H1 (cell line): ENCODE measurements at regions not wholly inside any gene's neighbourhood (a gene's known extent, or its start where the extent isn't known, plus 50 kb on each side); places are given as distances from the start of the nearest gene placed in this dataset.

Experiments
- CTCF ChIA-PET: fragments of 300-600 bp; sonication (Branson Sonifier 250); formaldehyde crosslinking; loops from one replicate; lab custom pipeline; 2021; ENCODE audit not compliant: partially characterized antibody; lab: Charles Lee
- POLR2A ChIA-PET: fragments of 300-600 bp; sonication (Branson Sonifier 250); formaldehyde crosslinking; loops from one replicate; lab custom pipeline; 2021; ENCODE audit warnings: inconsistent platforms; ENCODE audit not compliant: partially characterized antibody; lab: Charles Lee
- DNase-seq, 2 experiments: peaks; one replicate each; pipeline versions ENCODE4 v3.0.0 to v3.0.0-alpha.2; 2010 to 2022; ENCODE audit warnings: low spot score in 2 of 2, low read depth in 1 of 2, mixed read lengths in 1 of 2
- FAIRE-seq: peaks from 2 replicates; lab custom pipeline; 2011; peaks lifted over from hg19 to GRCh38; lab: Jason Lieb, UNC
- H2AFZ ChIP-seq: 2 replicates; pipeline ENCODE4 v1.8.1; 2012; ENCODE audit warnings: low read length, inconsistent platforms
- H2AK5ac ChIP-seq: 2 replicates; pipeline ENCODE4 v1.6.1; 2013; ENCODE audit warnings: low read depth, low read length
- H2BK120ac ChIP-seq: replicated peaks from 2 replicates; pipeline ENCODE3; 2013; ENCODE audit warnings: low read depth, low read length, inconsistent platforms
- H2BK12ac ChIP-seq: 2 replicates; pipeline ENCODE4 v1.6.1; 2013; ENCODE audit warnings: low read depth, low read length
- H2BK15ac ChIP-seq: 2 replicates; pipeline ENCODE4 v1.6.1; 2013; ENCODE audit warnings: low read length
- H2BK20ac ChIP-seq: 2 replicates; pipeline ENCODE4 v1.6.1; 2013; ENCODE audit warnings: low read length
- H2BK5ac ChIP-seq: 2 replicates; pipeline ENCODE4 v1.6.1; 2013; ENCODE audit warnings: low read depth, low read length
- H3K14ac ChIP-seq: 2 replicates; pipeline ENCODE4 v1.6.1; 2013; ENCODE audit warnings: inconsistent platforms; ENCODE audit not compliant: insufficient read length
- H3K18ac ChIP-seq: 2 replicates; pipeline ENCODE4 v1.6.1; 2013; ENCODE audit warnings: low read length; ENCODE audit errors: extremely low read depth
- H3K23ac ChIP-seq: 2 replicates; pipeline ENCODE4 v1.6.1; 2013; ENCODE audit warnings: inconsistent platforms; ENCODE audit not compliant: insufficient read length
- H3K23me2 ChIP-seq: 2 replicates; pipeline ENCODE4 v1.6.1; 2013; ENCODE audit warnings: low read depth, low read length
- H3K27ac ChIP-seq: 2 replicates; pipeline ENCODE4 v1.6.1; 2011; ENCODE audit warnings: low read depth, low read length, inconsistent platforms
- H3K27me3 ChIP-seq, 4 experiments: replicated peaks in 1 of 4; 1 replicate in 1 of 4; 2 replicates in 3 of 4; pipeline versions ENCODE4 v1.6.1 to v1.8.1; 2011 to 2013; ENCODE audit warnings: low read length in 3 of 4, mild to moderate bottlenecking in 3 of 4, inconsistent platforms in 2 of 4, mixed read lengths in 2 of 4, moderate library complexity in 1 of 4; ENCODE audit not compliant: control insufficient read depth in 3 of 4, insufficient read depth in 3 of 4; ENCODE audit errors: extremely low read depth in 1 of 4
- H3K36me3 ChIP-seq, 4 experiments: 2 replicates each; pipeline versions ENCODE4 v1.6.1 to v1.8.1; 2011 to 2013; ENCODE audit warnings: mild to moderate bottlenecking in 4 of 4, low read length in 3 of 4, moderate library complexity in 2 of 4, control low read depth in 1 of 4, inconsistent platforms in 1 of 4; ENCODE audit not compliant: insufficient read depth in 4 of 4, control insufficient read depth in 2 of 4
- H3K4ac ChIP-seq: replicated peaks from 2 replicates; pipeline ENCODE3; 2013; ENCODE audit warnings: low read length, low read depth, mixed read lengths, inconsistent platforms; ENCODE audit not compliant: insufficient read length
- H3K4me1 ChIP-seq, 4 experiments: replicated peaks in 1 of 4; 1 replicate in 1 of 4; 2 replicates in 3 of 4; pipeline versions ENCODE4 v1.6.1 to v1.8.1; 2011 to 2013; ENCODE audit warnings: low read length in 3 of 4, inconsistent platforms in 2 of 4, mixed read lengths in 1 of 4; ENCODE audit not compliant: insufficient read depth in 4 of 4, control insufficient read depth in 3 of 4
- H3K4me2 ChIP-seq, 2 experiments: 2 replicates each; pipeline versions ENCODE4 v1.6.1 to v1.8.1; 2011 to 2013; ENCODE audit warnings: low read depth in 2 of 2, low read length in 2 of 2, control low read depth in 1 of 2, inconsistent platforms in 1 of 2, mild to moderate bottlenecking in 1 of 2; ENCODE audit not compliant: insufficient read depth in 1 of 2
- H3K4me3 ChIP-seq, 4 experiments: fragments of 200-600, 300-600 bp in 1 of 4; sonication (generic), shearing (Covaris generic), sonication (Bioruptor Twin) in 1 of 4; 2 replicates each; pipeline versions ENCODE4 v1.5.1 to v1.8.1; 2011 to 2016; ENCODE audit warnings: low read length in 4 of 4, low read depth in 3 of 4, control low read depth in 2 of 4, inconsistent platforms in 2 of 4, mild to moderate bottlenecking in 2 of 4, mixed read lengths in 1 of 4, moderate library complexity in 1 of 4; ENCODE audit not compliant: insufficient read depth in 2 of 4; ENCODE audit errors: extremely low read depth in 1 of 4
- H3K56ac ChIP-seq: replicated peaks from 2 replicates; pipeline ENCODE3; 2013; ENCODE audit warnings: low read depth, mild to moderate bottlenecking, mixed read lengths, low read length, inconsistent platforms; ENCODE audit not compliant: insufficient read length
- H3K79me1 ChIP-seq: 2 replicates; pipeline ENCODE4 v1.6.1; 2013; ENCODE audit warnings: low read depth, low read length, control low read depth
- H3K79me2 ChIP-seq, 2 experiments: 2 replicates each; pipeline versions ENCODE4 v1.6.1 to v1.8.1; 2012 to 2013; ENCODE audit warnings: low read length in 2 of 2, mild to moderate bottlenecking in 2 of 2, inconsistent platforms in 1 of 2; ENCODE audit not compliant: insufficient read depth in 2 of 2, control insufficient read depth in 1 of 2
- H3K9ac ChIP-seq, 4 experiments: replicated peaks in 1 of 4; 1 replicate in 1 of 4; 2 replicates in 3 of 4; pipeline versions ENCODE4 v1.6.1 to v1.8.1; 2011 to 2013; ENCODE audit warnings: low read depth in 3 of 4, low read length in 3 of 4, control low read depth in 2 of 4, mild to moderate bottlenecking in 2 of 4, moderate library complexity in 2 of 4, inconsistent platforms in 1 of 4; ENCODE audit errors: extremely low read depth in 1 of 4
- H3K9me3 ChIP-seq, 2 experiments: 2 replicates each; pipeline versions ENCODE4 v1.6.1 to v1.8.1; 2012 to 2013; ENCODE audit warnings: mild to moderate bottlenecking in 2 of 2, moderate library complexity in 2 of 2, control low read depth in 1 of 2, inconsistent platforms in 1 of 2, low read depth in 1 of 2, low read length in 1 of 2, mixed read lengths in 1 of 2; ENCODE audit not compliant: insufficient read depth in 2 of 2
- H4K20me1 ChIP-seq, 2 experiments: replicated peaks in 1 of 2; 2 replicates each; pipeline versions ENCODE3 to v1.8.1; 2011 to 2013; ENCODE audit warnings: inconsistent platforms in 2 of 2, low read length in 2 of 2, mild to moderate bottlenecking in 1 of 2; ENCODE audit not compliant: insufficient read depth in 2 of 2, control insufficient read depth in 1 of 2
- H4K5ac ChIP-seq: 2 replicates; pipeline ENCODE4 v1.6.1; 2013; ENCODE audit warnings: low read length, low read depth, mixed read lengths, inconsistent platforms; ENCODE audit not compliant: insufficient read length
- H4K8ac ChIP-seq: 2 replicates; pipeline ENCODE4 v1.8.0; 2013; ENCODE audit warnings: mild to moderate bottlenecking, moderate library complexity, low read length, inconsistent platforms; ENCODE audit not compliant: insufficient read depth; ENCODE audit errors: extremely low read depth
- H4K91ac ChIP-seq: replicated peaks from 2 replicates; pipeline ENCODE3; 2013; ENCODE audit warnings: low read length, mixed read lengths, inconsistent platforms; ENCODE audit not compliant: insufficient read length
- CREB1 ChIP-seq: IDR thresholded peaks from 2 replicates; pipeline ENCODE4 v1.6.1; 2012; ENCODE audit warnings: inconsistent platforms
- EGR1 ChIP-seq: IDR thresholded peaks from 2 replicates; pipeline ENCODE4 v1.6.1; 2011; ENCODE audit warnings: low read depth, low read length, borderline replicate concordance
- RXRA ChIP-seq: IDR thresholded peaks from 2 replicates; pipeline ENCODE4 v1.6.1; 2011; ENCODE audit warnings: low read depth, mild to moderate bottlenecking, low read length, moderate library complexity; ENCODE audit not compliant: insufficient read depth
- WGBS, 2 experiments: shearing (Covaris generic) in 1 of 2; methylation state at CpG; one replicate each; pipeline versions ENCODE4 v1.1.6 to v1.1.7; 2013 to 2015; ENCODE audit warnings: low lambda C conversion rate in 2 of 2, mixed read lengths in 2 of 2, inconsistent platforms in 1 of 2, low coverage in 1 of 2, missing lambda C conversion rate in 1 of 2; ENCODE audit not compliant: insufficient replicate concordance in 2 of 2, insufficient coverage in 1 of 2, insufficient read length in 1 of 2; ENCODE audit errors: extremely low coverage in 1 of 2, missing lambda C conversion rate in 1 of 2; 5-methylcytosine and 5-hydroxymethylcytosine counted together

DNA sequence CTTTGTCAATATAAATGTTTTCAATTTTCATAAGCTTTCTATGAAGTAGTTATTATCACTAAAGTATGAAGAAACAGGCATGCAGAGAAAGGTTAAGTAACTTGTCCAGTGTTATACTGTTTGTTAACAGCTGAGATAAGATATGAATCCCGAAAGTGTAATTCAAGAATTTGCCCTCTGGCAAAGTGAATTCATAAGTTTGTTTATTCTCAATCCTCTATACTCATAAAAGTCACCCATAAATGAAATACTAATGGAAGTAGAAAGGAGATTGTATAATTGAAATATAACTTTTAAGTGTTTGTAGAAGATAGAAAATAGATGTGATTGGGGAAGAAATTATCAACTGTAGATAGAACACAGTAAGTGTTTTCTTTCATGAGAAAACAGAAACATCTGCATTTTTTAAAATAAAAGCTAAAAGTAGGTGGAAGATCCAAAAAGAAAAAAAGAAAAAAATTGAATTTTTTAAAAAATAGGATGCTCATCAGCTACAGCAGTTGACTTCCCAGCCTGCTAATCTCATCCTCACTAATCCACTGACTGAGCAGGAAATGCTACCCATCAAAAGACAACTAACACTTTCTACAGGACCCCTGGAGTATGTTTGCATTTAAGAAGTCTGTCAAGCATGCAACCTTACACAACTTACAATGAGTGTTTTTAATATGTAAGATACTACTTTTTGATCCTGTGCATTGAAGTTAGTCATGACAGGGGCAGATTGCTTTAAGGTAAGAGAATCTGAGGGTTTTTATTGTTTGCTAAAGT is 878.1 kb downstream of the SI start:
- no peak overlapping the region for H3K56ac ChIP-seq
- no peak overlapping the region for H2BK120ac ChIP-seq
- no peak overlapping the region for H2AK5ac ChIP-seq
- H2AFZ ChIP-seq = no peak overlapping the region
- H3K4me1 ChIP-seq = no peaks in the 10 kb centered on the region
- no peaks in the 10 kb centered on the region for H4K20me1 ChIP-seq
- CTCF ChIA-PET = no interaction called here
- no peak for FAIRE-seq
- no peak overlapping the region for H4K91ac ChIP-seq
- no peak overlapping the region for H2BK5ac ChIP-seq
- H3K27me3 ChIP-seq = no peaks in the 10 kb centered on the region
- H4K5ac ChIP-seq = no peak overlapping the region
- H3K4me2 ChIP-seq = no peak overlapping the region
- no peaks in the 10 kb centered on the region for H3K79me2 ChIP-seq
- no peaks in the 10 kb centered on the region for H3K9me3 ChIP-seq
- no peak overlapping the region for H2BK20ac ChIP-seq
- no peaks in the 10 kb centered on the region for H3K23me2 ChIP-seq
- H3K4me3 ChIP-seq = no peak overlapping the region
- 100% methylated on average over 1 of the region's 1 CpG; no CpG with 5 or more reads in 1 of the 2 experiments for WGBS, 2 experiments
- POLR2A ChIA-PET = no interaction called here
- H3K14ac ChIP-seq = no peak overlapping the region
- H4K8ac ChIP-seq = no peak overlapping the region
- H3K23ac ChIP-seq = no peak overlapping the region
- no peak overlapping the region for H2BK12ac ChIP-seq
- H3K18ac ChIP-seq = no peak overlapping the region
- H3K36me3 ChIP-seq = no peaks in the 10 kb centered on the region
- no peak overlapping the region for H3K9ac ChIP-seq
- H2BK15ac ChIP-seq = no peak overlapping the region
- no peak for DNase-seq
- H3K4ac ChIP-seq = no peak overlapping the region
- no peak overlapping the region for H3K27ac ChIP-seq
- no peaks in the 10 kb centered on the region for H3K79me1 ChIP-seq
- TF ChIP-seq RXRA (no peak), CREB1 (no peak), EGR1 (no peak)
